ENCODE measurements at regions not wholly inside any gene's neighbourhood (a gene's known extent, or its start where the extent isn't known, plus 50 kb on each side); places are given as distances from the start of the nearest gene placed in this dataset.
A peak's percentile ranks its signal among the peaks of the same experiment; 100 is the strongest.
"Not testable (repeated sequence)": the region's sequence is repeated elsewhere in the genome, so short reads cannot be mapped to it uniquely, and the experiment has no call there.

DNA sequence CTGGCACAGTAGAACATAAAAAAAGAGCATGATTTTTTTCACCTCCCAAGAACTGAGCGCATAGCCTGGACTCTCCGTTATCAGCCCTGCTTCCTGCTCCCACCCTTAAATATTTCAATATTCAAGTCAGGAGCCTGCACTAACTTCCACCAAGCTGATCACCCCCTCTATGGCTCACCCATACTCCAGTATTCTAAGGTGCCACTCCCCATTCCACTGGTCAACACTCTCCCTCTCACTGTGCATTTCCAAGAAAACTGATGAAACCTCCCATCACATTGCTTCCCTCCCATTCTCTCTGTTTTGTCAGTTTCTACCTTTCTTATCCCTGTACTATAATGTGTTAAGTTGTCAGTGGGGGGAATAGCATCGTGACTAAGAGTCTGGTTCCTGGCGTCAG is 95.0 kb upstream of the C7orf33 start:
- no peaks in the 10 kb centered on the region for H3K4me1 Mint-ChIP-seq (ENCODE audit: low read depth)
- H3K27ac Mint-ChIP-seq, result no peak overlapping the region
- H3K9me3 Mint-ChIP-seq, result peaks cover 4% of the 10 kb centered on the region

DNA sequence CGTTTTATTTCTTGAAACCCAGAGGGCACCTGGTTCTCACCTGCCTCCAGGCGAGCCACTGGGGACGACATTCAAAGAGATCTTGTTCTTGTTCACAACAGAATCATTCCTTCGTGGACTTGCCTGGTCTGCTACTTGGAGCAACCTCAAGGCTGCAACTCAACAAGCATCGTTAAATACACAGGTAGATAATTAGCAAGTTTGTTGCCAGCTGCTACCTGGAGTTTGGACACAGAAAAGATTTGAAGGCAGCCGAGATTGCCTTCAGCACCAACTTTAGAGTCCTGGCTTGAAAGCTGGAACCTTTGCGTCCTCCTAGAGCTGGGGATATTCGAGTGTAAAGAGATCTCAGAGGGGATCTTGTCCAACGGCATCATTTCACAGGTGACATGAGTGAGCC is 89.6 kb upstream of the C7orf33 start:
- no peaks in the 10 kb centered on the region for H3K36me3 Mint-ChIP-seq (ENCODE audit: low read depth)
- no peaks in the 10 kb centered on the region for H3K9me3 Mint-ChIP-seq
- peaks cover 11% of the 10 kb centered on the region for H3K27me3 Mint-ChIP-seq
- H3K4me1 Mint-ChIP-seq (ENCODE audit: low read depth), result no peaks in the 10 kb centered on the region
- H3K27ac Mint-ChIP-seq, result no peak overlapping the region
- no peak overlapping the region for H3K4me3 Mint-ChIP-seq

More for the DNA sequence above, 95.0 kb upstream of the C7orf33 start:
- H3K27me3 Mint-ChIP-seq, result peaks cover 32% of the 10 kb centered on the region
- H3K4me3 Mint-ChIP-seq, result no peak overlapping the region
- no peaks in the 10 kb centered on the region for H3K36me3 Mint-ChIP-seq (ENCODE audit: low read depth)

DNA sequence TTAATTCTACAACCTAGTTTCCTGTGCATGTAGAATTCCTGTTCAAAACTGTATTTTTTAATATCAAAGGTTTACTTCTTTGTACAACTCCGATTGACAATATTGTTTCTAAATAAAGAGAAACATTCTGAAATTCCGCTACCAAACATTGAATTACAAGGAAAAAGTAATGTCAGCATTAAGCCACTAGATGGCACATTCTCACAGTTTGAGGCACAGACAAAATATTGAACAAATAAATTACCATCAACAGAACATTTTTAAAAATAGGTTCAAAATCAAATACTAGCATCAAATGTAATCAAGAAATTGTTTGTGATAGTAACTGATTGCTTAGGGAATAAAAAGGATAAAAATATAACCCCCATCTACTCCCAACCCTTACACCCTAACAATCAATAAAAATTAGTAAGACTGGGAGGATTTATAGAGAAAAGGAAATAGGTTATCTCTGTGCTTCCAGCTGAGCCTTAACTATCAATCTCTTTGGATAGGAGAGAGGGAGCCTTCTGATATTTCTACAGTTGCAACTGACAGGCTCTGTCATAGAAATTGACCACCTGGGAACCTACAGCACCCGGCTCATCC is 86.6 kb upstream of the C7orf33 start:
- Mint-ChIP-seq H3K4me1 (ENCODE audit: low read depth) (peaks cover 17% of the 10 kb centered on the region), H3K9me3 (no peaks in the 10 kb centered on the region), H3K27ac (no peak overlapping the region), H3K4me3 (no peak overlapping the region), H3K27me3 (peaks cover 11% of the 10 kb centered on the region), H3K36me3 (ENCODE audit: low read depth) (no peaks in the 10 kb centered on the region)

DNA sequence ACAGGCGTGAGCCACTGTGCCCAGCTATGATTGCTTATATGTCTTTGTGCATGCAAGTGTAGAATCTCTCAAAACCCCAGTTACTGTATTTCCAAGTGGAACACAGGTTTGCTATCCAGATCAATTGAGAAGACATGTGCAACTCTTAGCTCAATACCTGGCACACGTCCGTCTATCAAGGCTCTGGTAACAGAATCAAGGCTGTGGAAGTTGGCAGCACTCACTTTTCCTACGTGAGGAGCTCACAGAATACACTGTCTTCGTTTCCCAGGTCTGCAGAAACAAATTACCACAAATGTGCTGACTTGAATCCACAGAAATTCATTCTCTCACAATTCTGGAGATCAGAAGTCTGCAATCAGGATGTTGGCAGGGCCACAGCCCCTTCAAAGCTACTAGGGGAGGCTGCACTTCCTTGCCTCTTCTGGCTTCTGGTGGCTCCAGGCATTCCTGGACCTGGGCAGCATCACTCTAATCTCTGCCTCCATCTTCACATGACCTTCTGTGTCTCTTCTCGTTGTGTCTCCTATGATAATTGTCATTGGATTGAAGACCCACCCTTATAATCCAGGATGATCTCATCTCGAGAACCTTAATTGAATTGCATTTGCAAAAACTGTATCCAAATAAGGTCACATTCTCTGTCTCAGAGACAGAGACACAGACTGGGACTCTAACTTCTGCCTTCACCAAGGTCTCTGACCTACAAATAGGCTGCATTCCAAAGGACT is 84.8 kb upstream of the C7orf33 start:
- Mint-ChIP-seq H3K36me3 (ENCODE audit: low read depth) (no peaks in the 10 kb centered on the region), H3K4me1 (ENCODE audit: low read depth) (peaks cover 17% of the 10 kb centered on the region), H3K27me3 (peaks cover 5% of the 10 kb centered on the region), H3K9me3 (no peaks in the 10 kb centered on the region), H3K4me3 (no peak overlapping the region), H3K27ac (no peak overlapping the region)

DNA sequence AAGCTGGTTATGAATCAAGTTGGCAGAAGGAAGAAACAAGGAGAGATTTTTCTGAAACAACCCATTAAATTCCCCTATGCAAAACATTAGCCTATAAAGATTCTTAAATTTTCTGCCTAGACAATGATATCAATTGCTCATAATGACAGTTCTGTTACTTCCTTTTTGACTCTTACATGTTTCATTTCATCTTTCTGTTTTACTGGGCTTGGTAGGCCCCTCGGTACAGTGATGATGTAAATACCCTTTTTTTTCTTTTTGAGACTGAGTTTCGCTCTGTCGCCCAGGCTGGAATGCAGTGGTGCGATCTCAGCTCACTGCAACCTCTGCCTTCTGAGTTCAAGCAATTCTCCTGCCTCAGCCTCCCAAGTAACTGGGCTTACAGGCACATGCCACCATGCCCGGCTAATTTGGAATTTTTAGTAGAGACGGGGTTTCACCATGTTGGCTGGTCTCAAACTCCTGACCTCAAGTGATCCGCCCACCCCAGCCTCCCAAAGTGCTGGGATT is 83.4 kb upstream of the C7orf33 start:
- H3K4me1 Mint-ChIP-seq (ENCODE audit: low read depth), result peaks cover 17% of the 10 kb centered on the region
- H3K27ac Mint-ChIP-seq, result peak overlapping the region; percentile 79
- not testable (repeated sequence) for H3K9me3 Mint-ChIP-seq; H3K36me3 Mint-ChIP-seq (ENCODE audit: low read depth); H3K4me3 Mint-ChIP-seq; H3K27me3 Mint-ChIP-seq

DNA sequence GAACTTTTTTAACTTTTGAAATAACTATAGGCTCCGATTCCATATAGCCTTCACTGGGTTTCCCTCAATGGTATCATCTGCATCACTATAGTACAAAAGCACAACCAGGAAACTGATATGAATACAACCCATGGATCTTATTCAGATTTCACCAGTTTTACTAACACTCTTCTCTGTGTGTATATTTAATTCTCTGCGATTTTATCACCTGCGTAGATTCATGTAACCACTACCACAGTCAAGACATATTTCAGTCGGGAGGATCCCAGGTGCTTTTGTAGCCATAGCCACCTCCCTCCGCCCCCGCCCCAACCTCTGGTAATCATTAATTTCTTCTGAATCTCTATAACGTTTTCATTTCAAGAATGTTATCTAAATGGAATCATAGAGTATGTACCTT is 82.8 kb upstream of the C7orf33 start:
- Mint-ChIP-seq H3K4me1 (ENCODE audit: low read depth) (peaks cover 17% of the 10 kb centered on the region), H3K4me3 (peak overlapping the region; percentile 2), H3K27me3 (peaks cover 3% of the 10 kb centered on the region), H3K36me3 (ENCODE audit: low read depth) (no peaks in the 10 kb centered on the region), H3K9me3 (no peaks in the 10 kb centered on the region), H3K27ac (no peak overlapping the region)

DNA sequence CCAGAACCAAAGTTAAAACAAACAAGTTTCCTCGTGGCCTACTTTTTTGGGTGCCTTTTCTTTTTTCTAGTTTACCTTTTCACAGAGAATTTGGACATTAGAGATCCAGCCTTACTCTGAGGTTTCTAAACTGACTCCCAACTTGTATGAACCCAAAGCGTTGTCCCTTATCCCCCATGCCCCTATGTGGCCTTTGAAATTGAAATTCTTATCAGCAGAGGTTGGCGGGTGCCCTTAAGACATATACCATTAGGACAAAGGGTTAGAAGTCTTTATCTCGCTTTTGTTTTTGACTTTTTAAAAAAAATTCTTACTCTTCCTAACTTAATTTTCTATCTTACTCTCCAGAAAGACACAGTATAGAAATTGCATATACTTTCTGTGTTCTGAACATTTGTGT is 76.3 kb upstream of the C7orf33 start:
- H3K27ac Mint-ChIP-seq, result no peak overlapping the region
- no peaks in the 10 kb centered on the region for H3K9me3 Mint-ChIP-seq
- H3K4me3 Mint-ChIP-seq, result no peak overlapping the region
- H3K4me1 Mint-ChIP-seq (ENCODE audit: low read depth), result no peaks in the 10 kb centered on the region
- H3K36me3 Mint-ChIP-seq (ENCODE audit: low read depth), result no peaks in the 10 kb centered on the region
- H3K27me3 Mint-ChIP-seq, result peaks cover 13% of the 10 kb centered on the region

DNA sequence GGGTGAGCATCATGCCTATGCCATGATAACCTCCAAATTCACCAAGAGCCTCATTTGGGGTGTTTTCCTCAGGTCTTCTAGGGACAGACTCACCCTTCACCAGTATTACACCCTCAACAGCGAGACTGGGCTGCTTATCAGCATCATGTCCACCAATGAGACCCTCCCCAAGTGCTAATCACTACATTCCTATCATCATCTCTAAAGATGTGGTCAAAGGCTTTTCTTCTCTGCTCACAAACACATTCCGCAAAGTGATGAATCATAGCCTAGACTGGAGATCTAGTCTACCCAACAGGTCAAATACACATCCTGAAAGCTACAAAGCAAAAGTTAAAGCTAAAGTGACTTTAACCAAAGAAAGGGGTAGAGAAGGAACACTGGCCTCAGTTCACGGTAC is 75.3 kb upstream of the C7orf33 start:
- Mint-ChIP-seq H3K9me3 (no peaks in the 10 kb centered on the region), H3K27ac (no peak overlapping the region), H3K4me3 (no peak overlapping the region), H3K4me1 (ENCODE audit: low read depth) (no peaks in the 10 kb centered on the region), H3K27me3 (peaks cover 22% of the 10 kb centered on the region), H3K36me3 (ENCODE audit: low read depth) (no peaks in the 10 kb centered on the region)

DNA sequence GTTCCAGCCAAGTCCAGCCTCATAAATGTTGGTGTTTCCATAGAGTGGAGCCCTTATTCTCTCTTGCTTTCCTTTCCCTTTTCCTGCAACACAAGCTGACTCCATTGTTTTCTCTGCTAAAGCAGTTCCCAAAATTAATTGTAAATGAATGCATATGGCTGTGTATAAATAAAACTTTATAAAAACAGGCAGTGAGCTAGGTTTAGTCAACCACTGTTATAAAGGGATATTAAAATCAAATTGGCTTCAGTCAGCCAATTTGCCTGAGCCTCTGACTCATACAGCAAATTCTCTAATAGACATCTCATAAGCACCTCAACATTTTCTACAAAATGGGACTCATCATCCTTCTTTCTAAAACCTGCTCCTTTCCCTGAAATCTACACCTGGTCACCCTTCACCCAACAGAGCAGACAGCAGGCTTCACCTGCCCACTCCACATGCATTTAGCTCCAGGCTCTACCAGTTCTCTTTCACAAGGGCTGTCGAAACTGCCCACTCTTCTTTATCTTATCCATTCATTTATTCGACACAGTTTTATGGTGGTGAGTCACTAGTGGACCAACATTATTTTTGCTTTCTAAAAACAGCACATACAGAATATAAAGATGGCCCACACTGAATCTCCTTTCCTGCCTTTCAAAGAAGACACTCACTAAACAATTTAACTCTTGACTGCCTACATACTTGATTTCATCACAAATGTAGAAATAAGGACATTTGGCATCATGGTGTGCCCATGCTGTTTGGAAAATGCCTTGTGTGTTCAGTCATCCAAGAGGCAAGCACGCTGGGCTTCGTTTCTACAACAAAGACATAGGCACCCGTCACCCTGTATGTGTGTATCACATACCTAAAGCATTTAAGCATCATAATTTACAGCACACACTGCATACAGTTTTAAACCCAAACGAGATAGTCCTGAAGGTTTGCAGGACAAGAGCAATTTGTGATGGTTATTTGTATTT is 74.6 kb upstream of the C7orf33 start:
- H3K4me1 Mint-ChIP-seq (ENCODE audit: low read depth), result no peaks in the 10 kb centered on the region
- no peak overlapping the region for H3K4me3 Mint-ChIP-seq
- H3K27me3 Mint-ChIP-seq, result peaks cover 26% of the 10 kb centered on the region
- no peaks in the 10 kb centered on the region for H3K36me3 Mint-ChIP-seq (ENCODE audit: low read depth)
- H3K27ac Mint-ChIP-seq, result no peak overlapping the region
- H3K9me3 Mint-ChIP-seq, result no peaks in the 10 kb centered on the region

DNA sequence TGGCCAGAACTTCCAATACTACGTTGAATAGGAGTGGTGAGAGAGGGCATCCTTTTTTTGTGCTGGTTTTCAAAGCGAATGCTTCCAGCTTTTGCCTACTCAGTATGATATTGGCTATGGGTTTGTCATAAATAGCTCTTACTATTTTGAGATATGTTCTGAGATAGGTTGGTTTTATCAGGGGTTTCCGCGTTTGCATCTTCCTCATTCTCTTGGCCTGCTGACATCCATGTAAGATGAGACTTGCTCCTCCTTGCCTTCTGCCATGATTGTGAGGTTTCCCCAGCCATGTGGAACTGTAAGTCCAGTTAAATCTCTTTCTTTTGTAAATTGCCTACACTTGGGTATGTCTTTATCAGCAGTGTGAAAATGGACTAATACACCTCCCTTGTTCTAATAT is 71.2 kb upstream of the C7orf33 start:
- H3K27me3 Mint-ChIP-seq, result peaks cover 55% of the 10 kb centered on the region
- not testable (repeated sequence) for H3K4me1 Mint-ChIP-seq (ENCODE audit: low read depth); H3K36me3 Mint-ChIP-seq (ENCODE audit: low read depth); H3K4me3 Mint-ChIP-seq; H3K27ac Mint-ChIP-seq; H3K9me3 Mint-ChIP-seq

DNA sequence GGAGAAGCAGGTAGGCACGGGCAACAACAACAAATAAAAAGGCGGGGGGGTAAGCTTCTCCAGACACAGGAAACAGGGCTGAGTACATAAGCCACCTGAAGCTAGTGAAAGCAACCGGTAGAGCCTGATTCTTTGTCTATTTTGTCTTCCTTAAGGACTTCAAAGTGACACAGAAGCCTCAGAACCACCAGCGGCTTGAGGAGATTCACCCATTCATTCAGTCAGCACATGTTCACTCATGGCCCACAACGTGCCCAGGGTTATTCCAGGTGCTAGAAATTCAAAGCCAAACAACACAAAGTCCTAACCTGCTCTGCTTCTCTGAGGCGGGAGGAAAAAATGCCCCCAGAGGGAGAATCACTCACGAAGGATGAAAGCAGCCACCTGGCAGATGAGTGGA is 69.3 kb upstream of the C7orf33 start:
- Mint-ChIP-seq H3K4me3 (no peak overlapping the region), H3K27ac (no peak overlapping the region), H3K36me3 (ENCODE audit: low read depth) (no peaks in the 10 kb centered on the region), H3K4me1 (ENCODE audit: low read depth) (no peaks in the 10 kb centered on the region), H3K27me3 (peaks cover 67% of the 10 kb centered on the region), H3K9me3 (no peaks in the 10 kb centered on the region)

DNA sequence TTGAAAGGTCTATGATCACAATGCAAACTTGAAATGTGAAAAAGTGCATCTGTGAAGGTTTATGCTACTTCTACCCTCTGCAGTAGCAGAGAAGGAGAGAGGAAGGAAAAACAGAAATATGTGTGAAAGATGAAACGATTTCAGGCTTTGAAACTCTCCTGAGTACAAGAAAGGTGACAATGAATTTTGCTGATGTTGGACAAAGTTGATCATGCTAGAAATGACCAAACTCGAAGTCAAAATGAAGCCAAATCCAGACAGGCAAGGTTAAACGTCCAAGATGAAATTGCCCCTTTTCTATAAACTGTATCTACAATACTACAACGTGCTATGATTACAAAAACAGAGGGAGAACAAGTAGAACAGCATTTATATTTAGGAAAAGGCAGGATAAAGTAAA is 67.0 kb upstream of the C7orf33 start:
- Mint-ChIP-seq H3K27ac (no peak overlapping the region), H3K4me3 (no peak overlapping the region), H3K36me3 (ENCODE audit: low read depth) (no peaks in the 10 kb centered on the region), H3K27me3 (peaks cover 68% of the 10 kb centered on the region), H3K9me3 (no peaks in the 10 kb centered on the region), H3K4me1 (ENCODE audit: low read depth) (peaks cover 2% of the 10 kb centered on the region)

DNA sequence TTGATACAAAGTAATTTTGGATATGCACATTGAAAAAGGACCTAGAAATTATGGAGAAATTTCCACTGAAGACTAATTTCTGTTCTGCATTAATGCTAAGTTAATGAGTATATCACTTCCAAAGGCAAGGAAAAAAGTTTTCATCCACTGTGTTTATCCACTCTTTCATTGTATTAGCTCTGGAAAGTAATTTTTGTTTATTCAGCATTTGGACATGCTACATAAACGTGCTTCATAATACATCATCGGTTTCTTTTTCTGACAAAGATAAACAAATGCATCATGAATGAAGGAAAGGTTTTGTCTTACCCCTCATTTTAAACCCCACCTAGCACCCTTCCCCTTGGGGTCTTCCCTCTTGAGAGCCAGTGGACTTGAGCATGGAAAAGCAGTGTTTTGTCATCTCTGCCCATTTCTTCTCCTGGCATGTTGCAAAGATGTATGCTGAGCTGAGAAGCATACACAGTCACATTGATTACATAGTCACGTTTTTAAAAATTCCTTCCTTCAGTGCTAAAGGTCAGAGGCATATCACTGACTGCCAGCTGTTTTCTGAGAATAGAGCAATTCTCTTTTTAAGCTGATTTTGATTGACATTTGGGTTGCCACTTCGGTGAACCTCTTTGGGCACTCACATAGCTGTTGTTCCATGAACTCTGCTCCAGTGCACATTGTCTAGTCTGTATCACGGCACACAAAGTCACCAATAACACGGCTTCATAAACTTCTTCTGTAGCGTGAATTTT is 65.9 kb upstream of the C7orf33 start:
- Mint-ChIP-seq H3K27ac (no peak overlapping the region), H3K9me3 (no peaks in the 10 kb centered on the region), H3K4me1 (ENCODE audit: low read depth) (peaks cover 2% of the 10 kb centered on the region), H3K36me3 (ENCODE audit: low read depth) (no peaks in the 10 kb centered on the region), H3K4me3 (no peak overlapping the region), H3K27me3 (peaks cover 65% of the 10 kb centered on the region)

DNA sequence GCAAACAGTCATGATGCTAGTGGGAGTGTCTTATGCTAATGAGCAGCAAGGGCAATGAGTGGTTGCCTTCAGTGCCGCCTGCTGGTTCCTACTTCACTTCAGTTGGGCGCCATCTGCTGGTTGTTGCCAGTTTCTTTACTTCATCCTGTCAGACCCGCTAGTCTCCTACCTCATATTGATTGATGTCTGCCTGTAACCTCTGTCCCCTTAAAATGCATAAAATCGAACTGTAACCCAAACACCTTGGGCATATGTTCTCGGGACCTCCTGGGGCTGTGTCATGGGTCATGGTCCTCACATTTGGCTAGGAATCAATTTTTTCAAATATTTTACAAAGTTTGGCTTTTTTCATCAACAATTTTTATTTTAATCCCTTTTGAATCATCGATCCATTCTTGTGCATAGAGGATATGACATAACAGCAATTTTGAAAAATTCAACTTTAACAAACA is 62.8 kb upstream of the C7orf33 start:
- Mint-ChIP-seq H3K4me3 (no peak overlapping the region), H3K9me3 (no peaks in the 10 kb centered on the region), H3K27ac (no peak overlapping the region), H3K27me3 (peaks cover 57% of the 10 kb centered on the region), H3K36me3 (ENCODE audit: low read depth) (no peaks in the 10 kb centered on the region), H3K4me1 (ENCODE audit: low read depth) (peaks cover 2% of the 10 kb centered on the region)
